ENCODE measurements at regions not wholly inside any gene's neighbourhood (a gene's known extent, or its start where the extent isn't known, plus 50 kb on each side); places are given as distances from the start of the nearest gene placed in this dataset.

DNA sequence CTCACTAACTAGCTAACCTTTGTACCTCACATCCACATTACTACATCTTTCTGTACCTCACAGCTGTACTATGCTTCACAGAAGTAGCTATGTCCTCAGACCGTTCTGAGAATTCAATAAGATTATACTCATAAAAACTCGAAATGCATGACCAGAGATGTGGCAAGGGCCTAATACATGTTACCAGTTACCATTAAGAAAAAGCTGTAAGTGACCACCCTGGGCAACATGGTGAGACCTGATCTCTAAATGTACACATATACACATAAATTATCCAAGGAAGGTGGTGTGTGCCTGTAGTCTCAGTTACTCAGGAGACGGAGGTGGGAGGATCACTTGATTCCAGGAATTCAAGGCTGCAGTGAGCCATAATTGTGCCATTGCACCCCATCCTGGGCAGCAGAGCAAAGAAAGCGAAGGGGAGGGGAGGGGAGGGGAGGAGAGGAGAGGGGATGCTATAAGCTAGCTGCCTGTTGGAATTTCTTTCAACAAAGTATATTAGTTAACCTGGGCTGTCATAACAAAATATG lies 482.6 kb upstream of the ZNF717 start:
- no peak overlapping the region for H2AFZ ChIP-seq (replicated peaks)
- no peak overlapping the region for H3K27ac Mint-ChIP-seq
- no peaks in the 10 kb centered on the region for H4K20me1 ChIP-seq (ENCODE audit: low read depth)
- no peak overlapping the region for H3K27ac ChIP-seq
- no peaks in the 10 kb centered on the region for H3K27me3 ChIP-seq
- no peaks in the 10 kb centered on the region for H3F3A ChIP-seq (ENCODE audit: low read depth)
- H3K4me3 Mint-ChIP-seq, result no peak overlapping the region
- no peaks in the 10 kb centered on the region for H3K27me3 Mint-ChIP-seq (ENCODE audit: insufficient read depth, low read depth)
- no peaks in the 10 kb centered on the region for H3K9me3 Mint-ChIP-seq
- H3K9ac ChIP-seq, result no peak overlapping the region
- H3K4me1 Mint-ChIP-seq, result no peaks in the 10 kb centered on the region
- no peak for TF ChIP-seq EZH2 (IDR thresholded peaks at IDR 0.05)
- no peak for TF ChIP-seq EZH2phosphoT487 (IDR thresholded peaks at IDR 0.05)
- TF ChIP-seq CTCF (IDR thresholded peaks at IDR 0.05), result no peak
- no peaks in the 10 kb centered on the region for H3K9me3 ChIP-seq (ENCODE audit: low read depth)
- H3K4me3 ChIP-seq, result no peak overlapping the region
- no peaks in the 10 kb centered on the region for H3K4me1 ChIP-seq
- no peaks in the 10 kb centered on the region for H3K36me3 ChIP-seq
- H3K36me3 Mint-ChIP-seq, result no peaks in the 10 kb centered on the region
- no peak overlapping the region for H3K4me2 ChIP-seq
- no peak for DNase-seq (ENCODE audit: low spot score)
- H3K79me2 ChIP-seq (ENCODE audit: low read depth), result no peaks in the 10 kb centered on the region

DNA sequence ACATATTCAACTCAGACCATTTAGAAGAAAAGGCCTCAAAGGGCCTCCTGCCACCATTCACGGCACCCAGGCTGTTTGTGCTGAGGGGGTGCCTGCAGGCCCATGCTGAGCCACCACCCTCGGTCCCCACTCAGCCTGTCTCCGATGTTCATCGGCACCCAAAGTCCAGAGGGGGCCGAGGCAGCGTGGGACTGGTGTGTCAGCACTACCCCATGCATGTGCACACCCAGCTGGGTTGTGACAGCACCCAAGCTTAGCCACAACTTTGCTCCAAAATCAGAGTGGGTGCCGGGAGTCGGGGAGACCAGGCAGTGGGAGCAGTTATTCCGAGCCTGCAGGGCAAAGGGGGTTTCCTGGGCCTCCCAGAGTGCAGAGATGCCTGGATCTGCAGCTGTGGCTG lies 508.5 kb upstream of the ZNF717 start:
- Histone ChIP-seq H3K4me3 (no peak overlapping the region), H3K27ac (no peak overlapping the region), H3F3A (ENCODE audit: low read depth) (no peaks in the 10 kb centered on the region), H3K36me3 (no peaks in the 10 kb centered on the region), H2AFZ (replicated peaks) (no peak overlapping the region), H3K9ac (no peak overlapping the region), H3K27me3 (no peaks in the 10 kb centered on the region), H3K9me3 (ENCODE audit: low read depth) (no peaks in the 10 kb centered on the region), H3K4me1 (no peaks in the 10 kb centered on the region), H3K79me2 (ENCODE audit: low read depth) (no peaks in the 10 kb centered on the region), H3K4me2 (no peak overlapping the region), H4K20me1 (ENCODE audit: low read depth) (no peaks in the 10 kb centered on the region)
- Mint-ChIP-seq H3K27me3 (ENCODE audit: insufficient read depth, low read depth) (no peaks in the 10 kb centered on the region), H3K9me3 (no peaks in the 10 kb centered on the region), H3K4me1 (no peaks in the 10 kb centered on the region), H3K4me3 (no peak overlapping the region), H3K27ac (no peak overlapping the region), H3K36me3 (no peaks in the 10 kb centered on the region)
- no peak for TF ChIP-seq EZH2 (IDR thresholded peaks at IDR 0.05)
- TF ChIP-seq EZH2phosphoT487 (IDR thresholded peaks at IDR 0.05), result no peak
- no peak for TF ChIP-seq CTCF (IDR thresholded peaks at IDR 0.05)
- DNase-seq (ENCODE audit: low spot score), result no peak

GRCh38 chr3:76300746-76301145 lies 515.4 kb upstream of the ZNF717 start:
- Histone ChIP-seq H3K4me1 (no peaks in the 10 kb centered on the region), H3K79me2 (ENCODE audit: low read depth) (no peaks in the 10 kb centered on the region), H3K27me3 (no peaks in the 10 kb centered on the region), H3K9ac (no peak overlapping the region), H3K4me2 (no peak overlapping the region), H3K9me3 (ENCODE audit: low read depth) (no peaks in the 10 kb centered on the region), H3F3A (ENCODE audit: low read depth) (no peaks in the 10 kb centered on the region), H3K4me3 (no peak overlapping the region), H4K20me1 (ENCODE audit: low read depth) (no peaks in the 10 kb centered on the region), H3K27ac (no peak overlapping the region), H3K36me3 (no peaks in the 10 kb centered on the region), H2AFZ (replicated peaks) (no peak overlapping the region)
- H3K4me1 Mint-ChIP-seq, result no peaks in the 10 kb centered on the region
- no peak for DNase-seq (ENCODE audit: low spot score)
- H3K27me3 Mint-ChIP-seq (ENCODE audit: insufficient read depth, low read depth), result no peaks in the 10 kb centered on the region
- no peaks in the 10 kb centered on the region for H3K9me3 Mint-ChIP-seq
- no peak for TF ChIP-seq EZH2 (IDR thresholded peaks at IDR 0.05)
- no peak for TF ChIP-seq CTCF (IDR thresholded peaks at IDR 0.05)
- TF ChIP-seq EZH2phosphoT487 (IDR thresholded peaks at IDR 0.05), result no peak
- H3K27ac Mint-ChIP-seq, result no peak overlapping the region
- H3K36me3 Mint-ChIP-seq, result no peaks in the 10 kb centered on the region
- no peak overlapping the region for H3K4me3 Mint-ChIP-seq
